ENCODE measurements at regions not wholly inside any gene's neighbourhood (a gene's known extent, or its start where the extent isn't known, plus 50 kb on each side); places are given as distances from the start of the nearest gene placed in this dataset.

DNA sequence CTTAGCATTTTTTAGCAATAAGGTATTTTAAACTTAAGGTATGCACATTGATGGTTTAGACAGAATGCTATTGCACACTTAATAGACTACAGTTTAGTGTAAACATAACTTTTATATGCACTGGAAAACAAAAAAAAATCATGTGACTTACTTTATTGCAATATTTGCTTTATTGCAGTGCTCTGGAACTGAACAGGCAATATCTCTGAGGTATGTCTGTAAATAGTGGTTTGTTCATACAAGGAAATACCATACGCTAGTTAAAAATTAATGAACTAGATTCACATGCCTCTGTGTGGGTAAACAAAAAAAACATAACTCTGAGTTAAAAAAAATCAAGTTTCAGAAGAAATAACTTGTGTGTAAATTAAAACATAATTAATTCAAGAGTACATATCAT is 479.0 kb upstream of the MKI67 start (continued):
- TF ChIP-seq CREM (IDR thresholded peaks at IDR 0.05; ENCODE audit: low read depth) (no peak), KDM1A (IDR thresholded peaks at IDR 0.05) (no peak)

DNA sequence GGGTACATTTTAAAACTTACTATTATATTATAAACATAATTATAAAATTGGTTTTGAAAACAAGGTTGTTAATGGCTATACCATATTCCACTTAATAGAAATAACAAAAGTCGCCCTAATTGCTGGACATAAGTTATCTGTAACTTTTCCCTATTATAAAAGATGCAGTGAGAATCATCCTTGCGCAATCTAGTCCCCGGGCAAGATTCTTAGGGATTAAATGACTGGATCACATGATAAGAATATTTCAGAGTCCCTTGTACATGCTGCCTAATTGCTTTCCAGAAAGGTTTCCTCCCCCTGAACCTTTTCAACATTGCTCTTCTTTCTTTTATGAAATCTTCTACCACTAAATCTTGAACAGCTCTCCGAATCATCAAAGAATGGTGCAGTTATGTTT is 479.8 kb upstream of the MKI67 start:
- H3K4me2 ChIP-seq (ENCODE audit: insufficient read depth, low read length): no peak overlapping the region
- BruUV-seq (replicated peaks): no TSS peak
- WGBS (ENCODE audit: insufficient coverage, low coverage, missing lambda C conversion rate): 67% methylated on average over 4 of the region's 4 CpGs
- CTCF ChIA-PET (ENCODE audit: low intra/inter-chr PET ratio): no interaction called here
- in situ Hi-C loops (cut with MboI) (no loop called here), intact Hi-C loops (cut with micrococcal nuclease) (no loop called here)
- no peak overlapping the region for H3K4me3 ChIP-seq
- no peak overlapping the region for H3K9ac ChIP-seq (ENCODE audit: insufficient read depth in 1 of 2, low read depth in 2 of 2, low read length in 2 of 2)
- no peak overlapping the region for H3K27ac ChIP-seq (ENCODE audit: extremely low read depth, low read depth, low read length)
- H3K9me3 ChIP-seq (replicated peaks; ENCODE audit: control insufficient read depth, insufficient read depth, low read depth, low read length): no peaks in the 10 kb centered on the region
- no peak overlapping the region for H2AFZ ChIP-seq (ENCODE audit: low read depth, low read length)
- no peak for ATAC-seq
- H3K9me1 ChIP-seq (ENCODE audit: control insufficient read depth, insufficient read depth, low read length): no peaks in the 10 kb centered on the region
- H4K20me1 ChIP-seq (replicated peaks; ENCODE audit: control insufficient read depth, insufficient read depth, low read length): no peaks in the 10 kb centered on the region
- POLR2A ChIA-PET: no interaction called here
- no peaks in the 10 kb centered on the region for H3K79me2 ChIP-seq (ENCODE audit: control insufficient read depth, insufficient read depth, low read length)
- peaks cover 6% of the 10 kb centered on the region in 2 experiments; a peak in 3 of 5 replicates for H3K4me1 ChIP-seq (replicated peaks in 1 of 2; ENCODE audit: control insufficient read depth in 2 of 2, insufficient read depth in 2 of 2, low read length in 2 of 2)
- H3K36me3 ChIP-seq (ENCODE audit: control insufficient read depth, insufficient read depth, low read length): no peaks in the 10 kb centered on the region
- H3K27me3 ChIP-seq (ENCODE audit: control insufficient read depth in 2 of 2, insufficient read depth in 2 of 2, low read length in 2 of 2): no peaks in the 10 kb centered on the region
- DNase-seq (ENCODE audit: extremely low read depth in 1 of 4, low spot score in 3 of 4): no peak
- TF ChIP-seq RFX1 (IDR thresholded peaks at IDR 0.05): no peak
- no peak for TF ChIP-seq CEBPG (CRISPR knock-in tag; IDR thresholded peaks at IDR 0.05)
- TF ChIP-seq CEBPG (tag; conservative IDR thresholded peaks at IDR 0.05 in 1 of 2, IDR thresholded peaks at IDR 0.05 in 1 of 2): peak; percentile 23 to 74; a peak in 2 of 4 replicates
- peak; percentile 83 for TF ChIP-seq CEBPB (tag; IDR thresholded peaks at IDR 0.05)
- TF ChIP-seq RBM22 (IDR thresholded peaks at IDR 0.05; ENCODE audit: low read depth, low read length, poor library complexity, severe bottlenecking): no peak
- no peak for FAIRE-seq

Data from K562 (cell line).